ENCODE measurements at regions not wholly inside any gene's neighbourhood (a gene's known extent, or its start where the extent isn't known, plus 50 kb on each side); places are given as distances from the start of the nearest gene placed in this dataset.
A peak's percentile ranks its signal among the peaks of the same experiment; 100 is the strongest.

DNA sequence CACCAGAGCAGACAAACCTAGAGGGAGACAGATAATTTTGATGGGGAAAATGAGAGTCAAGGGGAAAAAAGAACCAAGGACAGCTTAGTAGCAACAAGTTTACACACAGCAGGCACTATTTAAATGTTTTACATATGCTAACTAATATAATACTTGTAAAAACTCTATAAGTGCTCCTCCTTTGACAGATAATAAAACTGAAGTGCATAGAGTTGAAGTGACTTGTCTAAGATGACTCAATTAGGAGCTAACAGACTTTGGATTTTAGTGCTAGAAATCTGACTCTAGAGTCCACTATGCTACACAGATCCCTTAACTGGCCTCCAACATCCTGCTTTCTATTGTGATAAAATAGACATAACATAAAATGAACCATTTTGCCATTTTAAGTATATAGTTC is 506.9 kb downstream of the SATB2 start:
- Histone ChIP-seq H3K9me3 (no peaks in the 10 kb centered on the region), H3K4me3 (ENCODE audit: low read depth, low read length) (no peak overlapping the region), H3K36me3 (no peaks in the 10 kb centered on the region), H3K4me1 (no peaks in the 10 kb centered on the region), H3K27me3 (no peaks in the 10 kb centered on the region)
- TF ChIP-seq, protein P1, sequence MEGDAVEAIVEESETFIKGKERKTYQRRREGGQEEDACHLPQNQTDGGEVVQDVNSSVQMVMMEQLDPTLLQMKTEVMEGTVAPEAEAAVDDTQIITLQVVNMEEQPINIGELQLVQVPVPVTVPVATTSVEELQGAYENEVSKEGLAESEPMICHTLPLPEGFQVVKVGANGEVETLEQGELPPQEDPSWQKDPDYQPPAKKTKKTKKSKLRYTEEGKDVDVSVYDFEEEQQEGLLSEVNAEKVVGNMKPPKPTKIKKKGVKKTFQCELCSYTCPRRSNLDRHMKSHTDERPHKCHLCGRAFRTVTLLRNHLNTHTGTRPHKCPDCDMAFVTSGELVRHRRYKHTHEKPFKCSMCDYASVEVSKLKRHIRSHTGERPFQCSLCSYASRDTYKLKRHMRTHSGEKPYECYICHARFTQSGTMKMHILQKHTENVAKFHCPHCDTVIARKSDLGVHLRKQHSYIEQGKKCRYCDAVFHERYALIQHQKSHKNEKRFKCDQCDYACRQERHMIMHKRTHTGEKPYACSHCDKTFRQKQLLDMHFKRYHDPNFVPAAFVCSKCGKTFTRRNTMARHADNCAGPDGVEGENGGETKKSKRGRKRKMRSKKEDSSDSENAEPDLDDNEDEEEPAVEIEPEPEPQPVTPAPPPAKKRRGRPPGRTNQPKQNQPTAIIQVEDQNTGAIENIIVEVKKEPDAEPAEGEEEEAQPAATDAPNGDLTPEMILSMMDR (IDR thresholded peaks at IDR 0.05; ENCODE audit: low read depth, low read length): no peak
- DNase-seq: no peak

DNA sequence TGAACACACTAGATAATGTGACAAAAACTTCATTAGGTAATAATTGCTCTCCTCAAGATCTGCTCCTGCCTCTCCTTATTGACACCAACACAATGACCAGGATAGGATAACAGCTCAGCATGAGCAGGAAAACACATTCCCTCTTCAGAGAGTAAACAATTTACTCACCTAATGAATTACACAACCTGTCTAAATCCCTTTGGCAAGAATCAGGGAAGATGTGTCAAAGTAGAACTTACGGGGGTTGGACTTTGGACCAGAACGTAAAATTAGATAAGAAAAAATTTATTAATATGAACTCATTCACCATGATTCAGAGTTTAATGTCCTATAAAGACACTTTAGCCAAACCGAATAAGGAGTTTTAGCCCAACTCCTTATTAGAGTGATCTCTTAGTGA is 512.2 kb downstream of the SATB2 start:
- TF ChIP-seq, protein P1 (IDR thresholded peaks at IDR 0.05; ENCODE audit: low read depth, low read length): no peak
- DNase-seq: no peak
- no peaks in the 10 kb centered on the region for H3K27me3 ChIP-seq

GRCh38 chr2:198930170-198930569 is 527.6 kb downstream of the SATB2 start:
- Histone ChIP-seq H3K4me3 (ENCODE audit: low read depth, low read length) (no peak overlapping the region), H3K27me3 (no peaks in the 10 kb centered on the region), H3K4me1 (no peaks in the 10 kb centered on the region), H3K36me3 (no peaks in the 10 kb centered on the region), H3K9me3 (no peaks in the 10 kb centered on the region)
- no peak for DNase-seq
- TF ChIP-seq, protein P1 (IDR thresholded peaks at IDR 0.05; ENCODE audit: low read depth, low read length): 0 out of 2 replicates have a peak, but pooled peaks have one; percentile 7

More for the DNA sequence above, 512.2 kb downstream of the SATB2 start:
- Histone ChIP-seq H3K4me1 (no peaks in the 10 kb centered on the region), H3K4me3 (ENCODE audit: low read depth, low read length) (no peak overlapping the region), H3K9me3 (no peaks in the 10 kb centered on the region), H3K36me3 (no peaks in the 10 kb centered on the region)

DNA sequence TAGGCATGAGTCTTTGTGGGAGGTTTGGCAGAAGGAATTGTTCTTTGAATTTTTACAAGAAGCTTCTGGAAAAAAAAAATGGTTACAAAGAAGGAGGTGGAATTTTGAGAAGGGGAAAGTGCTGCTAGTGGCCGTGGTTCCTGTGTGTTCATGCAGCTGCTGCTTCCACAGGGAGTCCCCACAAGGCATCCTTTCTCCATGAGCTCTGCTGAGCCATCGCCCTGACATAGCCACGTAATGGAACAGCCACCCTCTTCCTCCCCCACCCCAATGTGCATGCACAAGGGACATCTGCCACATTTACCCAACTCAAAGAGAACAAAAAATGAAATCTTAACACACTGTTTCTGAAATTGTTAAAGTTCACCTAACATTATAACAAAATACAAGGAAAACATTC is 529.7 kb downstream of the SATB2 start:
- Histone ChIP-seq H3K4me3 (ENCODE audit: low read depth, low read length) (no peak overlapping the region), H3K4me1 (no peaks in the 10 kb centered on the region), H3K36me3 (no peaks in the 10 kb centered on the region), H3K27me3 (no peaks in the 10 kb centered on the region), H3K9me3 (no peaks in the 10 kb centered on the region)
- TF ChIP-seq, protein P1 (IDR thresholded peaks at IDR 0.05; ENCODE audit: low read depth, low read length): no peak
- no peak for DNase-seq

DNA sequence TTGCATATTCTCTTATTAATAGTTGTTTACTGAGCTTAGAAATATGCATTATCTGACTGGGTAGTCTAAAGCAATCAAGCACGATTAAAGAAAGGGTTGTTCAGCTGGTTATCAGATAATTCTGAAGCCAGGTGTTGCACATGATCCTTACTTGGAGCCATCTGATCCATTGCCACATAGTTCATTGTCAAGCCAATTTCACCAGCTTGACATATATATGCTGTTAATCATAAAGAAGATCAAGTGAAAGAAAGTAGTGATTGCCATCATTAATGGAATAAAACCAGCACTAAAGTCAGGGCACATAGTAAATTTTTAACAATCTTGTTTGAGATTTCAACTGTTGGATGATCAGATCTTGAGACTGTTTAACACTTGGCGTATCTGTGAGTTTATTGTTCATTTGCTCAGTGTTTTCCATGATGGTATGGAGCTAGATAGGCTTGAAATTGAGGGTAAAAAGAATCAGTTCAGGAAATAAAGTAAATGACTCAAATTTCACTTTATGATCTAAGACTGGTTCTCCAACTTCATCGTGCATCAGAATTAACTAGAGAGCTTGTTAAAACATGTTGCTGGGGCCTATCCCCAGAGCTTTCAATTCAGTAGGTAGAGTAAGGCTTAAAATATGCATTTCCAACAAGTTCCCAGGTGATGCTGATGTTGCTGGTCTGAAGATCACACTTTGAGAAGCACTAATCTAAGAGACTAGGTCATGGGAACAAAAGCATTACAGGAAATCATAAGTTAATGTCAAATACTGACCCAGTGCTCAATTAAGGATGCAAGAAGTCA is 539.6 kb downstream of the SATB2 start:
- H3K27me3 ChIP-seq: no peaks in the 10 kb centered on the region
- no peaks in the 10 kb centered on the region for H3K9me3 ChIP-seq
- no peaks in the 10 kb centered on the region for H3K4me1 ChIP-seq
- H3K36me3 ChIP-seq: no peaks in the 10 kb centered on the region
- no peak overlapping the region for H3K4me3 ChIP-seq (ENCODE audit: low read depth, low read length)
- DNase-seq: no peak
- TF ChIP-seq, protein P1 (IDR thresholded peaks at IDR 0.05; ENCODE audit: low read depth, low read length): no peak

DNA sequence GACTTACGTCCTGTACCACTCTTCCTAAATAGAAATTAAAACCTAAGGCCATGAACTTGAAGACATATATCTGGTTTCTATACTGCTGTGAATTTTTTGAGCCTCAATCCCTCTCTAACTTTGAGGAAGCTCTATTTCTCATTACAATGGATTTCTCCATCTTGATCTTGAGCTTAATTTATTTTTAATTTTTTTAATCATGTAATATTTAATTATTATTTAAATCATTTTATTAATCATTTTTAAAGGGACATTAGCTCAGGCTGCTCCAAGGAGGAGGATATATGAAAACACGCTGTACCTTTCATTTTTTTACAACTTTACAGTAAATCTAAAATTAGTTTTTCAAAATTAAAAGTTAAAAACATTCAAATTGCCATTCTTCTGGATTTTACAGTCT is 540.5 kb downstream of the SATB2 start:
- Histone ChIP-seq H3K4me1 (no peaks in the 10 kb centered on the region), H3K36me3 (no peaks in the 10 kb centered on the region), H3K4me3 (ENCODE audit: low read depth, low read length) (no peak overlapping the region), H3K27me3 (no peaks in the 10 kb centered on the region), H3K9me3 (no peaks in the 10 kb centered on the region)
- no peak for DNase-seq
- TF ChIP-seq, protein P1 (IDR thresholded peaks at IDR 0.05; ENCODE audit: low read depth, low read length): no peak

Data from BE2C (cell line).